Heart left ventricle (tissue), 16 donors: ENCODE measurements at regions not wholly inside any gene's neighbourhood (a gene's known extent, or its start where the extent isn't known, plus 50 kb on each side); places are given as distances from the start of the nearest gene placed in this dataset.

ENCODE experiments used
- ATAC-seq, 4 donors: fragments of 200-7000 bp; cut with Tn5 transposase; one replicate each; pipeline ENCODE4 v1.9.1; 2020 to 2022; ENCODE audit warnings: moderate library complexity in 4 of 4, mild to moderate bottlenecking in 3 of 4, moderate number of reproducible peaks in 1 of 4
- DNase-seq, 5 donors: peaks; one replicate each; pipeline ENCODE4 v3.0.0-alpha.2; 2020
- H3K27ac ChIP-seq, 12 donors: fragments of 200-600 bp; sonication (generic) in 4 of 12; one replicate each; pipeline versions ENCODE4 v1.5.0 to v1.8.0; 2016 to 2022; ENCODE audit warnings: mild to moderate bottlenecking in 2 of 12
- H3K27me3 ChIP-seq, 9 donors: fragments of 200-600 bp; sonication (generic) in 2 of 9; one replicate each; pipeline versions ENCODE4 v1.5.1 to v1.8.0; 2016 to 2022; ENCODE audit warnings: mild to moderate bottlenecking in 3 of 9
- H3K36me3 ChIP-seq, 9 donors: fragments of 200-600 bp; sonication (generic) in 2 of 9; one replicate each; pipeline versions ENCODE4 v1.5.0 to v1.8.0; 2018 to 2022; ENCODE audit warnings: mild to moderate bottlenecking in 2 of 9
- H3K4me1 ChIP-seq, 12 donors: fragments of 200-600 bp; sonication (generic) in 4 of 12; one replicate each; pipeline versions ENCODE4 v1.5.0 to v1.8.0; 2016 to 2022; ENCODE audit warnings: mild to moderate bottlenecking in 3 of 12
- H3K4me3 ChIP-seq, 12 donors: fragments of 200-600 bp; sonication (generic) in 4 of 12; one replicate each; pipeline versions ENCODE4 v1.5.0 to v1.8.0; 2017 to 2022; ENCODE audit warnings: mild to moderate bottlenecking in 9 of 12, moderate library complexity in 4 of 12
- H3K9me3 ChIP-seq, 12 donors: fragments of 200-600 bp; sonication (generic) in 4 of 12; one replicate each; pipeline versions ENCODE4 v1.5.0 to v1.8.0; 2016 to 2022; ENCODE audit warnings: mild to moderate bottlenecking in 1 of 12
- POLR2A ChIP-seq, 2 donors: fragments of 450-650 bp; IDR thresholded peaks; one replicate each; pipeline ENCODE4 v1.6.1; 2017; ENCODE audit warnings: antibody characterized with exemption in 2 of 2, mild to moderate bottlenecking in 2 of 2, moderate library complexity in 2 of 2
- WGBS, 4 donors: extraction: QIAGEN DNeasy Blood & Tissue Kit in 2 of 4; methylation state at CpG; one replicate each; pipeline versions ENCODE4 v1.1.5 to v1.1.7; 2013 to 2018; 5-methylcytosine and 5-hydroxymethylcytosine counted together
- intact Hi-C, 10 donors: fragments of 100-400 bp; cut with DNase I; formaldehyde crosslinking; loops; one replicate each; pipeline versions ENCODE4 v1.11.1 to v1.14.2; 2022
- TF ChIP-seq, protein P1 (sequence below), 12 donors: fragments of 200-600 bp; sonication (generic) in 4 of 12; IDR thresholded peaks; one replicate each; pipeline versions ENCODE4 v1.5.0 to v1.8.0; 2018 to 2022; ENCODE audit warnings: antibody characterized with exemption in 12 of 12, mild to moderate bottlenecking in 5 of 12
- donor health status: ischemic (EF 13 %, LVEDD 7.1; RV severe dilation, severe dysfunction).
- donor health status: healthy with polysubstance abuse.
- donor health status: DM: no; HTN: yes; CAD: no.
- donor health status: DM: no; HTN: no; CAD: no.
- donor health status: ischemic (EF 25% LVEDD 6.9; RV normal size, moderate dysfunction).
- donor health status: ischemic (EF 25% LVEDD 5.7; RV mildly dilated, moderate dysfunction).
- donor health status: healthy.
- donor health status: DM: yes; HTN: yes; CAD: no.
- donor health status: ischemic (EF 35%, LVEDD 5.7; RV mildly dilated, moderate dysfunction).
- donor health status: nonischemic (EF 11% LVEDD 7.7; RV severe dilation, severe dysfunction).
- donor health status: DM: yes; HTN: yes; CAD: no.
- donor health status: PGD.
- donor health status: ischemic (EF 29% LVEDD 5.4; RV normal size, mild dysfunction).
- donor health status: nonischemic (EF 23%, LVEDD 6.1; RV moderate dilation, normal function).

DNA sequence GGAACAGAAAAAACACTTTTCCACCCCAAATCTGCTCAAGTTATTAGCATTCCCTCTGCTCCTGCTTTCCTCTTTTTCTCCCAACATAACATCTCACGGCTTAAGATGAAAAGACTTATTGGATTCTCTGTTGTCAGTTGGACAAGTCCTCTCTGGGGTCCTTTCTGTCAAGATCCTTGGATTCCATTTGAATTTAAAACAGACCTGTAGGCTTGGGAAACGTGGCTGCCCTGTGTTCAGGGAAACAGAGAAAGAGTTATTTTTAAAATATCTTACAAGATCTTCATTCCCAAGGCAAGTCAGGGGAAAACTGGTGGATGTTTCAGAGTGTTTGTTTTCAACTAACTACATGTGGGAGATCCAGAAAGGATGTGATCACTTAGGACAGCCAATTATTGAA lies 322.9 kb downstream of the SAMD5 start:
- H3K36me3 ChIP-seq, result no peaks in the 10 kb centered on the region

GRCh38 chr6:147833607-147834006 lies 325.1 kb downstream of the SAMD5 start:
- H3K4me3 ChIP-seq, result no peak overlapping the region
- H3K9me3 ChIP-seq, result no peaks in the 10 kb centered on the region
- 64 to 82% (median 77%) methylated on average over 1 of the region's 1 CpG for WGBS, 4 donors
- no peak overlapping the region for H3K27ac ChIP-seq
- TF ChIP-seq, protein P1, sequence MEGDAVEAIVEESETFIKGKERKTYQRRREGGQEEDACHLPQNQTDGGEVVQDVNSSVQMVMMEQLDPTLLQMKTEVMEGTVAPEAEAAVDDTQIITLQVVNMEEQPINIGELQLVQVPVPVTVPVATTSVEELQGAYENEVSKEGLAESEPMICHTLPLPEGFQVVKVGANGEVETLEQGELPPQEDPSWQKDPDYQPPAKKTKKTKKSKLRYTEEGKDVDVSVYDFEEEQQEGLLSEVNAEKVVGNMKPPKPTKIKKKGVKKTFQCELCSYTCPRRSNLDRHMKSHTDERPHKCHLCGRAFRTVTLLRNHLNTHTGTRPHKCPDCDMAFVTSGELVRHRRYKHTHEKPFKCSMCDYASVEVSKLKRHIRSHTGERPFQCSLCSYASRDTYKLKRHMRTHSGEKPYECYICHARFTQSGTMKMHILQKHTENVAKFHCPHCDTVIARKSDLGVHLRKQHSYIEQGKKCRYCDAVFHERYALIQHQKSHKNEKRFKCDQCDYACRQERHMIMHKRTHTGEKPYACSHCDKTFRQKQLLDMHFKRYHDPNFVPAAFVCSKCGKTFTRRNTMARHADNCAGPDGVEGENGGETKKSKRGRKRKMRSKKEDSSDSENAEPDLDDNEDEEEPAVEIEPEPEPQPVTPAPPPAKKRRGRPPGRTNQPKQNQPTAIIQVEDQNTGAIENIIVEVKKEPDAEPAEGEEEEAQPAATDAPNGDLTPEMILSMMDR (IDR thresholded peaks at IDR 0.05), result no peak
- no peak for TF ChIP-seq POLR2A (IDR thresholded peaks at IDR 0.05)
- no peak for ATAC-seq
- no peaks in the 10 kb centered on the region for H3K27me3 ChIP-seq
- intact Hi-C loops, result no loop called here
- H3K4me1 ChIP-seq, result no peaks in the 10 kb centered on the region
- H3K36me3 ChIP-seq, result no peaks in the 10 kb centered on the region
- no peak for DNase-seq

More for the DNA sequence above, 322.9 kb downstream of the SAMD5 start:
- Histone ChIP-seq H3K9me3 (no peaks in the 10 kb centered on the region), H3K27me3 (no peaks in the 10 kb centered on the region), H3K4me3 (no peak overlapping the region), H3K4me1 (no peaks in the 10 kb centered on the region), H3K27ac (no peak overlapping the region)
- ATAC-seq, result no peak
- no peak for TF ChIP-seq POLR2A (IDR thresholded peaks at IDR 0.05)
- TF ChIP-seq, protein P1 (IDR thresholded peaks at IDR 0.05), result no peak
- no peak for DNase-seq
- WGBS, 4 donors, result 57 to 70% (median 65%) methylated on average over 2 of the region's 2 CpGs
- intact Hi-C loops, result no loop called here

DNA sequence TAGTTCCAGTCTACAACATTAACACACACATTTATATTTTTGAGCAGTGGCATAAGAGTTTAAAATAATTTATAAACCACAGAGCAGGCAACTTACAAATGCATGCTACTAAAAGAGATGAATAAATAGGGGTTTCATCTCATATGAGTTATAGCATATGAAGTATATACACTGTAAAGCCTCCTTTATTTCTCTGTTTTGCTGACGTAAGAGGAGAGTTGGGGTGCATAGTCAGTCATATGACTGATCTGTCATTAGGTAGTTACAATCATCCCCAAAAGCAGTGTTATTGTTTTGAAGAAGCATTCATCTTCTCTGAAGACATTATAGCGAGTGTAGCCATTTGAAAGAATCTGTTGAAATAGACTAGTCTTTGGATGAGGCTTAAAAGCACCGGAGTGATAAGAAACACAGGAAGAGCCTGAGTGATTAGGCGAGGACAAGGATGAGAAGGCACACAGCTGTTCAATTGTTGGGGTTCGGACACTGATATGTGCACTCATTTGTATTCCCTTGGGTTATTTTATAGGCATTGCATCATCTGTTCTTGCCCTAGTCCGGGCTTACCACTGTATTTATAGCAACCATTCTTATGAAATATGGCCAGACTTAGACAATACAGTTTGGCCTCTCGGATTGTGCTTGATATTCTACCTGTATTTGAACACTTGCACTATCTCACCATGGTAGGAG lies 325.7 kb downstream of the SAMD5 start:
- DNase-seq, result no peak
- Histone ChIP-seq H3K9me3 (no peaks in the 10 kb centered on the region), H3K4me3 (no peak overlapping the region), H3K36me3 (no peaks in the 10 kb centered on the region), H3K4me1 (no peaks in the 10 kb centered on the region), H3K27ac (no peak overlapping the region), H3K27me3 (no peaks in the 10 kb centered on the region)
- WGBS, 4 donors, result 57 to 63% (median 59%) methylated on average over 7 of the region's 7 CpGs
- ATAC-seq, result no peak
- TF ChIP-seq, protein P1 (IDR thresholded peaks at IDR 0.05), result no peak
- no peak for TF ChIP-seq POLR2A (IDR thresholded peaks at IDR 0.05)
- intact Hi-C loops, result no loop called here

DNA sequence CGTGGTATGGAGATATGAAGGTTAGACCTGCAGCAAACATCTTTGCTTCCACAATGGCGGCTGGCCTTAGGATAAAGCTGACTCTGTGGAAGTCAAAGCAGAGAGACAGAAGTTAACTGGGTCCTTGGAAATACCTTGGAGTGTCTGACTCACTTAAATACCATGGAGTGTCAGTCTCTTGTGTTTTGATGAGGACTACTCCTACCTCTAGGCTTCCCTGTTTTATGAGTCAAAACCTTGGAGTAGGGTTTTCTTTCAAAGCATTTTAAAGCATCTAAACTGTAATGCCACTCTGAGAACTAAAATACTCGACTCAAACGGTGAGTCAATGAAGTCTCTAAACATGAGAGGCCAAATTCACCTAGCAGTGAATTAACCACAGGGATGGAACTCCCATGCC lies 329.1 kb downstream of the SAMD5 start:
- intact Hi-C loops, result no loop called here
- ATAC-seq (no peak), DNase-seq (no peak)
- Histone ChIP-seq H3K27me3 (no peaks in the 10 kb centered on the region), H3K4me3 (no peak overlapping the region), H3K27ac (no peak overlapping the region), H3K36me3 (no peaks in the 10 kb centered on the region), H3K4me1 (no peaks in the 10 kb centered on the region), H3K9me3 (no peaks in the 10 kb centered on the region)
- 91 to 94% (median 93%) methylated on average over 4 of the region's 4 CpGs for WGBS, 4 donors
- TF ChIP-seq POLR2A (IDR thresholded peaks at IDR 0.05), result no peak
- TF ChIP-seq, protein P1 (IDR thresholded peaks at IDR 0.05), result no peak
